H1 (cell line): ENCODE measurements at regions not wholly inside any gene's neighbourhood (a gene's known extent, or its start where the extent isn't known, plus 50 kb on each side); places are given as distances from the start of the nearest gene placed in this dataset.

ENCODE experiments used
- BACH1 ChIP-seq: IDR thresholded peaks from 2 replicates; pipeline ENCODE4 v1.6.1; 2012; ENCODE audit warnings: low read length, improper control_type of control experiment
- BRCA1 ChIP-seq: IDR thresholded peaks from 2 replicates; pipeline ENCODE4 v1.6.1; 2012; ENCODE audit warnings: low read depth, low read length, improper control_type of control experiment
- TF ChIP-seq, protein P1 (sequence below): IDR thresholded peaks from 2 replicates; pipeline ENCODE4 v1.6.1; 2012; ENCODE audit warnings: inconsistent platforms

DNA sequence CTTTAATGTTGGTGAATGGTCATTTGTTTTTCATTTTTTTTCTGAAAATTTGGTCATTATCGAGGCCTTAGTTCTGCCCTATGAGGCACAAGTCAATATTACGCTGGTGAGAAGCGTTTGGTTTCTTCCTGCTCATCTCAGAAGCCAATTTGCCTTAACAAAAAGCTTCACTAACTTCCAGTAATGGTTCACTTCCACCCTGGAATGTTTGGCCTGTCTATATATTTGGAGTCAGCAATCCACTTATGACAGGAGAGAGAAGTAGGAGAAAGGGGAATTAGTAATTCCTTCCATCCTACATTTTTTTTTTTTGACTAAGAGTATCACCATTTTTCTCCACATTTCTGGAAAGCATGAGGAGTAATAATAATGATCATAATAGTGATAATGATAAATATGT, 124.4 kb downstream of the DIPK2A start (continued):
- TF ChIP-seq, protein P1, sequence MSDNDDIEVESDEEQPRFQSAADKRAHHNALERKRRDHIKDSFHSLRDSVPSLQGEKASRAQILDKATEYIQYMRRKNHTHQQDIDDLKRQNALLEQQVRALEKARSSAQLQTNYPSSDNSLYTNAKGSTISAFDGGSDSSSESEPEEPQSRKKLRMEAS, result no peak
- TF ChIP-seq BACH1 (no peak), BRCA1 (no peak)
